Stomach (tissue), 8 donors: ENCODE measurements at regions not wholly inside any gene's neighbourhood (a gene's known extent, or its start where the extent isn't known, plus 50 kb on each side); places are given as distances from the start of the nearest gene placed in this dataset.

ENCODE experiments used
- DNase-seq, 2 donors: peaks; one replicate each; pipeline versions ENCODE4 v3.0.0 to v3.0.0-alpha.2; 2013 to 2019
- H3K27ac ChIP-seq, 5 donors: fragments of 200-600 bp in 4 of 5; sonication (generic) in 4 of 5; one replicate each; pipeline ENCODE4 v1.5.1; 2013 to 2019; ENCODE audit warnings: mild to moderate bottlenecking in 1 of 5, moderate library complexity in 1 of 5
- H3K27me3 ChIP-seq, 3 donors: fragments of 200-600 bp; sonication (generic); one replicate each; pipeline ENCODE4 v1.5.1; 2017 to 2019; ENCODE audit warnings: mixed run types in 1 of 3
- H3K36me3 ChIP-seq, 4 donors: fragments of 200-600 bp; sonication (generic); 1 replicate in 3 of 4; 2 replicates in 1 of 4; pipeline ENCODE4 v1.5.1; 2016 to 2019
- H3K4me1 ChIP-seq, 4 donors: fragments of 200-600 bp; sonication (generic); one replicate each; pipeline ENCODE4 v1.5.1; 2016 to 2019
- H3K4me3 ChIP-seq, 4 donors: fragments of 200-600 bp; sonication (generic) in 3 of 4; one replicate each; pipeline ENCODE4 v1.5.1; 2016 to 2019; ENCODE audit warnings: mild to moderate bottlenecking in 1 of 4
- H3K9me3 ChIP-seq, 4 donors: fragments of 200-600 bp; sonication (generic); one replicate each; pipeline ENCODE4 v1.5.1; 2016 to 2019
- EP300 ChIP-seq: sonication (generic); formaldehyde crosslinking; IDR thresholded peaks from one replicate; pipeline ENCODE4 v1.6.1; 2017; ENCODE audit warnings: antibody characterized with exemption
- POLR2A ChIP-seq, 4 donors: fragments of 450-650 bp; IDR thresholded peaks; one replicate each; pipeline ENCODE4 v1.6.1; 2016; ENCODE audit warnings: antibody characterized with exemption in 4 of 4, control low read depth in 2 of 4, mild to moderate bottlenecking in 1 of 4, moderate library complexity in 1 of 4
- POLR2AphosphoS5 ChIP-seq, 3 donors: sonication (generic); formaldehyde crosslinking; IDR thresholded peaks; one replicate each; pipeline ENCODE4 v1.6.1; 2016; ENCODE audit warnings: antibody characterized with exemption in 3 of 3
- WGBS, 5 donors: extraction: QIAGEN DNeasy Blood & Tissue Kit in 3 of 5; methylation state at CpG; one replicate each; pipeline versions ENCODE4 v1.1.5 to v1.1.7; 2013 to 2018; 5-methylcytosine and 5-hydroxymethylcytosine counted together
- intact Hi-C: fragments of 100-400 bp; cut with DNase I; formaldehyde crosslinking; loops from one replicate; pipeline ENCODE4 v1.15.1; 2023; ENCODE audit warnings: low total_unique reads
- TF ChIP-seq, protein P1 (sequence below), 7 experiments: fragments of 450-650 bp in 4 of 7; fragments of 200-600 bp in 3 of 7; sonication (generic) in 3 of 7; IDR thresholded peaks; one replicate each; pipeline ENCODE4 v1.5.1; 2016 to 2019; ENCODE audit warnings: antibody characterized with exemption in 7 of 7, control low read depth in 2 of 7, mild to moderate bottlenecking in 1 of 7
- donor health status: healthy with polysubstance abuse.
- donor health status: Bipolar disorder and iron deficiency.
- donor health status: healthy.

DNA sequence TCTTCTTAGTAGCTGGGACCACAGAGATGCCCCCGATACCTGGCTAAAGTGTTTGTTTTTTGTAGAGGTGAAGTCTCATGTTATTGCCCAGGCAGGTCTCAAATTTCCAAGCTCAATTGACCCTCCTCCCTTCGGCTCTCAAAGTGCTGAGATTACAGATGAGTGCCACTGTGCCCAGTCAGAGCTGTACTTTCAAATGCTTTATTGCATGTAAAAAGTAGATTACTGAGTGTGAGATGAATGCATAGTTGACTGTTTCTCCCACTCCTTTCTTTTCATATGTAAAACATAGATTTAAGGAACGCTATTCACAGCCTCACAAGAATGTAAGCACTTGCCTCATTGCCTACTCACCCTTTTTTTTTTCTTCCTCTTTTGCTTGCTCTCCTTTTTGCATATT, 984.4 kb upstream of the PABPC4L start:
- TF ChIP-seq POLR2A (IDR thresholded peaks at IDR 0.05) (no peak), POLR2AphosphoS5 (IDR thresholded peaks at IDR 0.05) (no peak), EP300 (no peak)
- TF ChIP-seq, protein P1, sequence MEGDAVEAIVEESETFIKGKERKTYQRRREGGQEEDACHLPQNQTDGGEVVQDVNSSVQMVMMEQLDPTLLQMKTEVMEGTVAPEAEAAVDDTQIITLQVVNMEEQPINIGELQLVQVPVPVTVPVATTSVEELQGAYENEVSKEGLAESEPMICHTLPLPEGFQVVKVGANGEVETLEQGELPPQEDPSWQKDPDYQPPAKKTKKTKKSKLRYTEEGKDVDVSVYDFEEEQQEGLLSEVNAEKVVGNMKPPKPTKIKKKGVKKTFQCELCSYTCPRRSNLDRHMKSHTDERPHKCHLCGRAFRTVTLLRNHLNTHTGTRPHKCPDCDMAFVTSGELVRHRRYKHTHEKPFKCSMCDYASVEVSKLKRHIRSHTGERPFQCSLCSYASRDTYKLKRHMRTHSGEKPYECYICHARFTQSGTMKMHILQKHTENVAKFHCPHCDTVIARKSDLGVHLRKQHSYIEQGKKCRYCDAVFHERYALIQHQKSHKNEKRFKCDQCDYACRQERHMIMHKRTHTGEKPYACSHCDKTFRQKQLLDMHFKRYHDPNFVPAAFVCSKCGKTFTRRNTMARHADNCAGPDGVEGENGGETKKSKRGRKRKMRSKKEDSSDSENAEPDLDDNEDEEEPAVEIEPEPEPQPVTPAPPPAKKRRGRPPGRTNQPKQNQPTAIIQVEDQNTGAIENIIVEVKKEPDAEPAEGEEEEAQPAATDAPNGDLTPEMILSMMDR (IDR thresholded peaks at IDR 0.05), result no peak
- H3K36me3 ChIP-seq, result no peaks in the 10 kb centered on the region
- H3K27me3 ChIP-seq, result no peaks in the 10 kb centered on the region
- no peak overlapping the region for H3K27ac ChIP-seq
- intact Hi-C loops, result no loop called here
- no peak overlapping the region for H3K4me3 ChIP-seq
- peaks cover 0 to 24% (median 4%) of the 10 kb centered on the region in 4 donors for H3K9me3 ChIP-seq
- H3K4me1 ChIP-seq, result no peaks in the 10 kb centered on the region
- no peak for DNase-seq
- 36 to 54% (median 38%) methylated on average over 3 of the region's 3 CpGs for WGBS, 5 donors

DNA sequence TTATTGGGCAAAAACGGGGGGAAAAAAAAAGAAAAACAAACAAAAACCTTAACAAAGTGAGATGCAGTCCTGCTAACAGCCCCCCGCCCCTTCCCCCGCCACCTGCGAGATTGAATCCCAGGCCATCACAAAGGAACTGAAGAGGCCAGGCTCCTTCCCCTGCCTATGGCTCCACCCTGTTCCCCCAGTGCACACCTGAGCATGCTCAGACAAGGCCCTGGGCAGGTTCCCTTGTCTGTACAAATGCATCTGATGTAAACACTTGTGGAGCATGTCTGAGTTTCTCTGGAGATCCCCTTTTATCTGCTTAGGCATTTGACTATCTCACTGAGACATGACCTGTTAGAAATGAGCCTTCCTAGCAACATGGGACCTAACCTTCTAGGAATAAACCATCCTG, 983.7 kb upstream of the PABPC4L start:
- 59 to 64% (median 60%) methylated on average over 4 of the region's 4 CpGs for WGBS, 5 donors
- Histone ChIP-seq H3K36me3 (no peaks in the 10 kb centered on the region), H3K4me3 (no peak overlapping the region), H3K9me3 (peaks cover 0 to 24% (median 4%) of the 10 kb centered on the region in 4 donors), H3K27me3 (no peaks in the 10 kb centered on the region), H3K4me1 (no peaks in the 10 kb centered on the region), H3K27ac (no peak overlapping the region)
- TF ChIP-seq EP300, result no peak
- TF ChIP-seq POLR2AphosphoS5 (IDR thresholded peaks at IDR 0.05), result no peak
- TF ChIP-seq, protein P1 (IDR thresholded peaks at IDR 0.05), result no peak
- TF ChIP-seq POLR2A (IDR thresholded peaks at IDR 0.05), result no peak
- DNase-seq, result no peak
- intact Hi-C loops, result no loop called here

DNA sequence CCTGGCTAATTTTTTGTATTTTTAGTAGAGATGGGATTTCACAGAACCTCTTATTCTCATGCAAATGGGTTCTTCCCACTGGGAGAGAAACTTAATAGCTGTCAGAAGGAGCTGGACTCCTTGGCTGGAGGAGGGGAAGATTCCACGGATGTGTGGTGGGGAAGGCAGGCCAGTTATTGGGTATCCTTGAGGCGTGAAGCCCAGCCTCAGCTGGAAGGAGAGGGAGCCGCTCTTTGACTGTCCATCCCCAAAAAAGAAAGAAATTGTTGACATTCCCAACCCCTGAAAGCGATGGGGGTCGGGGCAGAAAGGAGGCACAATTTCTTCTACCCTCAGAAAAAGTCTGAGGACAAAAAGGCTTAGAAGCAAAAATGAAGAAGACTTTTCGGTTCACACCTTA, 983.1 kb upstream of the PABPC4L start:
- no peak for TF ChIP-seq EP300
- TF ChIP-seq, protein P1 (IDR thresholded peaks at IDR 0.05), result no peak
- no peak for TF ChIP-seq POLR2A (IDR thresholded peaks at IDR 0.05)
- TF ChIP-seq POLR2AphosphoS5 (IDR thresholded peaks at IDR 0.05), result no peak
- WGBS, 5 donors, result 65 to 83% (median 77%) methylated on average over 6 of the region's 6 CpGs
- intact Hi-C loops, result no loop called here
- Histone ChIP-seq H3K27ac (no peak overlapping the region), H3K36me3 (no peaks in the 10 kb centered on the region), H3K4me1 (no peaks in the 10 kb centered on the region), H3K27me3 (no peaks in the 10 kb centered on the region), H3K9me3 (peaks cover 0 to 24% (median 4%) of the 10 kb centered on the region in 4 donors), H3K4me3 (no peak overlapping the region)
- DNase-seq, result no peak

DNA sequence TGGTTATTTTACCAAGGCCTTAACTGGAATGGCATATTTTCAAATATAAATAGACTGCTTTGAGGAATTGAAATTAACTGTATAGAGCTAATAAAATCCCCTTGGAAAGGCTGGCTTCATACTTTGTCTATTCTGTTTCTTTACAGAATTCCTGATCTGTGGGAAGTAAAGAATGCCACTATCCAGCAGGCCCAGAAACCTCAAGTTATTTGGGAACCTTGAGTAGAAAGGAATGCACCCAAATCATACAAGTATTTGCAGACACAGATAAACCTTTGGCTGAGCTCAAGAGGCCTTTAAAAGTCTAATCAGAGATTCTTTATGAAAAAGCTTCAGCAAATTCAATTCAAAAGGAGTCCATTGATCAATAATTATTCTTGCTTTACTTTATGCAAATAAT, 975.7 kb upstream of the PABPC4L start:
- H3K4me1 ChIP-seq, result no peaks in the 10 kb centered on the region
- DNase-seq, result no peak
- H3K27ac ChIP-seq, result no peak overlapping the region
- no peaks in the 10 kb centered on the region for H3K9me3 ChIP-seq
- no peak overlapping the region for H3K4me3 ChIP-seq
- no peak for TF ChIP-seq POLR2AphosphoS5 (IDR thresholded peaks at IDR 0.05)
- TF ChIP-seq EP300, result no peak
- TF ChIP-seq POLR2A (IDR thresholded peaks at IDR 0.05), result no peak
- TF ChIP-seq, protein P1 (IDR thresholded peaks at IDR 0.05), result no peak
- H3K27me3 ChIP-seq, result no peaks in the 10 kb centered on the region
- intact Hi-C loops, result no loop called here
- no peaks in the 10 kb centered on the region for H3K36me3 ChIP-seq
